SH-SY5Y (cell line): ENCODE measurements at regions not wholly inside any gene's neighbourhood (a gene's known extent, or its start where the extent isn't known, plus 50 kb on each side); places are given as distances from the start of the nearest gene placed in this dataset.

ENCODE experiments used
- GATA2 ChIP-seq: IDR thresholded peaks from 2 replicates; pipeline ENCODE4 v1.6.1; 2011; ENCODE audit warnings: mild to moderate bottlenecking, low read depth, low read length
- GATA3 ChIP-seq: IDR thresholded peaks from 2 replicates; pipeline ENCODE4 v1.6.1; 2011; ENCODE audit warnings: low read depth, mild to moderate bottlenecking, low read length, moderate library complexity

DNA sequence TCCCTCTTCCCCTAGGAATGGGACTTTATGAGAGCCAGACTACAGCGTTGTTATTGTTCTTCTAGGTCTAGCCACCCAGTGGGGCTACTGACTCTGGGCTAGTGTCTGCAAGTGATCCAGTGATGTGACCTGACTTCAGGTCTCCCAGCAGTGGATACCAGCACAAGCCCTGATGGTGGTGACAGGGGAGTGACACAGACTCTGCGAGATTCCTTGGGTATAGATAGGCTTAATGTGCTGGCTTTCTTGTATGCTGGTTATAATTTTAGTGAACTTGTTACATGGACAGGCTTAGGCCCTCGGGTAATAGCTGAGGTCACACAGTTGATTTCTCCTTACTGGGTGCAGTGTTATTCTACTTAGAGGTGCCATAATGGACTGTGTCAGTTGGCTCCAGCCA lies 106.9 kb downstream of the TBC1D30 start:
- TF ChIP-seq GATA2 (no peak), GATA3 (no peak)

DNA sequence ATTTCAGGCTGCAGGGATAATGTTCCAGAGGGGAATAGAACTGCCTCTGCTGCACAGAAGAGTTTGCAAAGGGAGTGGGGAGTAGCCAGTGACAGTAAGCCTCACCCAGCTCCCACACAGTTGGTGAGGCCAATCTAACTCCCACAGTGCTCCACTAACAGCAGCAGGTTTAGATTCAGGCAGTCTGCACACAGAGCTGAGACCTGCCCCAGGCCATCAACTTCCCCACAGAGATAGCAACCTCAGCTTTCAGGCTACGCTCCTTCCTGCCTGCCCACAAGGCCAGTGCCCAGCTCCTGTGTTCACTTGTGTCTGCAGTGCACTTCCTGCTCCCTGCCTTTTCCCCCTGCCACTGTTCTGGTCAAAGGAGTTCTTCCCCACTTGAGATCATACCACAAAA lies 107.5 kb downstream of the TBC1D30 start:
- TF ChIP-seq GATA2 = no peak
- TF ChIP-seq GATA3 = no peak

DNA sequence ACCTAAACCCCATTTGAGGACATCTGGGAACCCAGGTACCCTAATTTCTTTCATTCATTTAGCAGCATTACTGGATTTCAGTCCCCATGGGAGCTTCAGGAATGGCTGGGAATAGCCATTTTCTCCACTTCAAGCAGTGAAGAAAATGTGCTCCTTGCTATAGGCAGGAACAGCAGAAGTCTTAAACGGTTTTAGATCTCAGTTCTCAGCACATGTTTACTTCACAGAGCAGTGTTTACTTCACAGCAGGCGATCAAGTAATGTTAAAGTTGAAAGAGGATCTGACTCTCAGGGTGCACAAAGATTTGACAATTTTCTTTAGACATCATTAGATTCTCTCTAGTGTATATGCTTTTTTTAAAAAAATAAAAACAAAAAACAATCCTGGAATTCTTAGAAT lies 109.3 kb downstream of the TBC1D30 start:
- TF ChIP-seq GATA3 (no peak), GATA2 (no peak)

DNA sequence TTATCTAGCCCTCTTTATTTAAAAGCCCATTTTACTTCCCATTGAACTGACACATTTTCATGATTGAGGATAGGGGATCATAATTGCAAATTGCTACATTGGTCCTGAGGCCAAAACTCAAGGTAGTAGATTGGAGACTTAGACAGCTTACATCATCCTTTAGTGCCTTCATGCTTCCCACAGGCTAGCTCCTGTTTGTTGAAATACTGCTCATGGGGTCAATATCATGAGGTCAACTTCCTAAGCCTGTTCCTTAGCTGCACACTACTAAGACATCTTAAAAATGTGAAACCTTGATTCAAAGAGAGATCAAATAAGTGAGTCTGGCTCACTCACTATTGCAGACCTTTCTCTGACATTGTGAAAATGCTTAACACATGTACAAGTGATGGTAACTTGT lies 113.0 kb downstream of the TBC1D30 start:
- no peak for TF ChIP-seq GATA2
- TF ChIP-seq GATA3 = no peak

DNA sequence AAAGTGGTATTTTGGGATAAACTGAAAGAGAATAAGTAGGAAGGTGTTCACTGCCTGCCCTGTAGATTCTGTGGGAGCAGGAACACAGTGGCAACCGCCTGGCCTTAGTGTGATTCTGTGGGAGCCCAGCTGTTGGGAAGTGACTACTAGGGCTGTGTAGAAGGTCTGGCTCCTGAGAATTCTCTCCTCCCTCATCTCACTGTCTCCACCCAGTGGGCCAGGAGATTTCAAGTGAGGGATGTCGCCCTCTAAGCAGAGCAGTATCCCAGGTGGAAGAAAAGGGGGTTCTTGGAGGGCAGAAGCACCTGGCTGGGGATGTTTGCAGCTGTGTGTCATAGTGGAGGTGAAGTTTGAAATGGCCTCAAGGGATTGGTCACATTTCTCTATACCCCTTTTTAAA lies 113.7 kb downstream of the TBC1D30 start:
- TF ChIP-seq GATA3 = no peak

DNA sequence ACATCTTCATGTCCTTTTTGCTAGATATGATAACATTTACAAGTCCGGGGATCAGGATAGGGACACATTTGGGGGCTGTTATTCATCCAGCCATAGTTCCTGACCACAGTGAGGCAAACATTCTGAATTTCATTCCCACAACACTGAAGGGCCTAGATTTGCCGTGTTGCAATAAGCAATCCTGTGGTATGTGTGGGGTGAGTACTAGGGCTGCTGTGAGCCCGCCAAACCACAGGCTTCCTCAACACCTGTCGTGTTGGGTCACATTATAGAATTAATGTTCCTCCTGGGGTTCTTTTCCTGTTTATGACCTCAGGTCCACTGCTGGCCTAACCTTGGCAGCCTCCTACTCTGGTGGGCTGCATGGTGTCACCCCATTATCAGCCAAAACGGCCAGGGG lies 119.2 kb downstream of the TBC1D30 start:
- TF ChIP-seq GATA2 (no peak), GATA3 (no peak)

DNA sequence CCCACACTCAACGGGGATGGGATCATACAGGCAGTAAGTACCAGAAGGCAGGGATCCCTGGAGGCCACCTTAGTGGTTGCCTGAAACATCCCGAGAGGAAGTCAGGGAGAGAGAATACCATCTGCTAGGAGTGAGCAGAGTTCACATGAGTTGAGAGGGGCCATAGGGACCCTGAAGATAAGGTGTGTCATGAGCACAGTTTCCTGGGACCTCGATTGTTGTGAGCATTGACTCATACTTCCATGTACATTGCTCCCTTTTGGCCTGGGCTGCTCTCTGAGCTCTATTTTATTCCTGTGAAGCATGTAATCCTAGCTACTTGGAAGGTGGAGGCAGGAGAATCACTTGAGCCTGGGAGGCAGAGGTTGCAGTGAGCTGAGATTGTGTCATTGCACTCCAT lies 120.5 kb downstream of the TBC1D30 start:
- TF ChIP-seq GATA2 (no peak), GATA3 (no peak)

DNA sequence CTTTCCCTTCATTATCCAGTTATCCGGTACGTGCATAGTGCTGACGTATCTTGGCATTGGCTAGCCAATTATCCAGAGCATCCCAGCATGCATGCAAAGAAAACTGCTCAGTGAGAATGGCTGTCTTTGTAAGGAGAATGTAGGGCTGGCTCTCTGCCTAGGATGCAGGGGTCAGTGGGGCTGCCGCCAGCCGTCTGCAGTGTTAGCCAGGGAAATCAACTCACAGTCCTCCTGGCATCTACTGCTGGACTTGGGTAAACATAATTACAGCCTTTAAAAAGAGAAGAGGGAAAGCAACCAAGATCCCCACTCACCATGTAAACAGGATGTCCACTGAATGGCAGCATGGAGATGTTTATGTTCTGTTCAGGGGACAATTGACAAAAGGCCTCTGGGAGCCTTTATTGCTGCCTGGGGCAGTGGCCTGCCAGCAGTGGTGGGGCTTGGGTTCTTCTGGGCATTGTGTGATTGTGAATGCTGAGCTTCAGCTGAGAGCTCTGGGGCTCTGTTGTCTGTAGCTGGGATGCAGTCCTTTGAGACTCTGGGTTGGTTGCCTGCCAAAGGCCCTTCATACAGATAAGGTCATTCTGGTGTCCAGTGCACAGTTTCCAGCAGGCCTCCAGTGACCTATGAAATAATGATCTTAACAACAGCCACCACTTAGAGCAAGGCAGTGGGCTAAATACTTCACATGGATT lies 121.8 kb downstream of the TBC1D30 start:
- no peak for TF ChIP-seq GATA3
- TF ChIP-seq GATA2 = peak; percentile 77

DNA sequence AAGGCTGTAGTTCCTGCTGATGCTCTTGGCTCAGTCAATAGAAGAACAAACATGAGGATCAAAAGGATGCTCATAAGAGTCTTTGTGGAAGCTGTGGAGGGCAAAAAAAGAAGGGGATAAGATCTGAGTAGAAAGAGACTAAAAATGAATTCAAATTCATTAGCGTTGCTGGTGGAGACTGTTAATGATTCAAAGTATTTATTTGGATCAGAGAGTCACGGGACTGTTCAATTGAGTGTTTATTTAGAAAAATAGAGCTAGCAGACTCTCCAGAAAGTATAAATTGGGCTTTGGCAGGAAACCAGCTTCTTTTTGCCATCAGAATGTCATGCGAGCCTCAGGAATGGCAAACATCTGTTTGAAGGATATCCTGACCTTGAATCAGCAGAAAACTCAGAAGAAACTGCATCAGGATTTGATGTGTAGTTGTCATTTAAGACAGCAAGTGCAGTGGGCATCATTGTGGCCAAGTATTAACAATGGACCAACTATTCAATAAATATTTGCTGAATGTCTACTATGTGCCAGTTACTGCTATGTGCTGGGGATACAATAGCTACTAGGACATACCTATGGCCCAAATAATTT lies 126.4 kb downstream of the TBC1D30 start:
- no peak for TF ChIP-seq GATA2
- no peak for TF ChIP-seq GATA3

DNA sequence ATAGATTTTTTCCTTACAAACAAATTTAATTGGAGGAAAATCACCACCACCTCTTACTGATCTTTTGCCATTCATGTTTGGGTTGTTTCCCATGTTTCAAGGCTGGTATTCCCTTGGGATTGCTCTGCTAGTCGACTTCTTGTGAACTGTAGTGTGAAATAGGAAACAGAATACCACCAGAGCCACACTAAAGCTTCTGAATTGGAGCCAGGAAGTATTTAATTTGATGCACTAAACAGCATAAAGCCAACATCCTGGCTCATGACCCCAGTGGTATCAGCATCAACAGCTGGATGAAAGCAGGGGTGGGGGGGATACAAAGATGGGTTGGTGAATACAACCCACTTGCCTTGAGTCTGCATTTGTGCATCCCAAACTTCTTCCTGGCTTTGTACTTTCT lies 127.5 kb downstream of the TBC1D30 start:
- no peak for TF ChIP-seq GATA3
- no peak for TF ChIP-seq GATA2

DNA sequence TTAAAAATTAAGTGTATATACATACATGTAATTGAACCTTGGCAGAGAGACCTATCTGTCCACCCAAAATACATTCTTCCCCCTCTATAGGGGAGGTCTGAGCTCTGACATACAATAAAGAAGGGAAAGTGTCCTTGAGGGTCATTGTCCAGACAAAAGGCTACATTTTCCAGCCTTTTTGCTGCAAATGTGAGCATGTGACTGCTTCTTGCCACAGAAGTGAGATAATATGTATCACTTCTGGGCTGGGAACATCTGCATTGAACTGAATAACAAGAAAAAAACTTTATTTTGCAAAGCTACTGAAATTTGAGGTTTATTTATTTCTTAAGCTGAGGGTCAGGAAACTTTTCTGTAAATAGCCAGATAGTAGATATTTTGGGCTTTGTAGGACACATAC lies 131.3 kb downstream of the TBC1D30 start:
- TF ChIP-seq GATA3 = no peak
- TF ChIP-seq GATA2 = no peak

DNA sequence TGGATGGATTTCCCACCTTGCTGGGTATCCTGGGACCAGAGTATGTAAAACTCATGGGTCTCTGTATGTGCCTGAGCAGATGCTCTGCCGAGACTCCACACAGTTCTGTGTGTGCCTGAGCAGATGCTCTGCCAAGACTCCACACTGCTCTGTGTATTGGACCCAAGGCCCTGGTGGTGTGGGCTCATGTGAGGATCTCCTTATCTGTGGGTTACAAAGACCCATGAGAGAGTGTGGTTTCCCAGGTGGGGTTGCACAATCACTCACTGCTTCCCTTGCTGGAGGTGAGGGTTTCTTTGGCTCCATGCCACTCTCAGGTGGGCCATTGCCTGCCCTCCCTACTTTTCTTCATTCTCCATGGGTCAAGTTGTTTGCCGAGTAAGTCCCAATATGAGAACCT lies 141.5 kb downstream of the TBC1D30 start:
- TF ChIP-seq GATA3 (no peak), GATA2 (no peak)

DNA sequence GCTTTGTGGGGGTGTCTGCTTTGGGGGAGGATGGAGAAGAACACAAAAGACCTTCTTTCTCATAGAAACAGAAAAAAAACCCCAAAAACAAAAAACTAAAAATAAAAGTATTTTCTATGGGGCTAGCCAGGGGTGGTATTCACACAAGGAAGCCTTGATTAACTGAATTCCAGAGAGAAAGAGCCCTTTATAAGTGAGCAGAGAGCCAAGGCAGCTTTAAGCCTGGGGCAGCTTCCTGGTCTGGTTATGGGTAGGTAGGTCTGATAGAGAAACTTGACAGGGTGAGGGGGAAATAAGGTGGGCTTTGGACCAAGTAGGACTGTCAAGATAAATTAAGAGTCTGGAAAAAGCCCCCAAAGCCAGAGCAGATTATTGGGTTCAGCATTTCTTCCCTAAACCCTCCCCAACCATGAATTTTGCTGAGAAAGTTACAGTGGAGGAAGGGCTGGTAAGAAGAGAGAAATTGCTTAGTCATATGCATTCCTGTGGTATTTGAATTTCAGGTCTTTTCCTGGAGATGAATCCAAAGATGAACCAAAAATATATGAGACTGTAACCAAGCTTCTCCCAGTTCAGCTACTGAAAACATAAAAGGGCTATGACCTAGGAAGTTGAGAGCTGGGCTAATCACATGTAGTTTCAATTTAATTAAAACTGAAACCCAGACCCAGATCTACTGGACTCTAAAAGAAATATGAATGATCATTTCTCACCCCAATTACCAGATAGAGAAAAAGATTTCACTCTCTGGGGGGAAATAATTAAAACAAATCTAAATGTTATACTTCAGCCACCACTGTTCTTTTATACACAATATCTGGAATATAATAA lies 144.8 kb downstream of the TBC1D30 start:
- TF ChIP-seq GATA3 (no peak), GATA2 (no peak)

DNA sequence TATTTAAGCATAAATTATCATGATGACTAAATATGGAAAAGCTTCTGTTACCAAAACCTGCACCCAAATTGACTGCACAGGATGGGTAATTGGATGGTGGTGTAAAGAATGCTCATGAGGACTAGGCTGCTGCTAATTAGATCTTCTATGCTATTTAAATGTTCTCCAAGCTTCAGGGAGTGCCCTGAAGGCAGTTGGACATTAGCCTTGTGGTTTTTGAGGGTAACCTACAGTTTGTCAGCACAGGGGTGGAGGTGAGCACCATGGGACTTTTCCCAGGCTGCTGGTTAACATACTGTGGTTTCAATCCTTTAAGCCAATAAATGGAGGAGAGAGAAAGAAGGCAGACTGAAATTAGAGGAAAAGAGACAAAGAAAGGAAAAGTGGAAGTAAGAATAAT lies 145.0 kb downstream of the WIF1 start:
- TF ChIP-seq GATA3 = no peak
- no peak for TF ChIP-seq GATA2

DNA sequence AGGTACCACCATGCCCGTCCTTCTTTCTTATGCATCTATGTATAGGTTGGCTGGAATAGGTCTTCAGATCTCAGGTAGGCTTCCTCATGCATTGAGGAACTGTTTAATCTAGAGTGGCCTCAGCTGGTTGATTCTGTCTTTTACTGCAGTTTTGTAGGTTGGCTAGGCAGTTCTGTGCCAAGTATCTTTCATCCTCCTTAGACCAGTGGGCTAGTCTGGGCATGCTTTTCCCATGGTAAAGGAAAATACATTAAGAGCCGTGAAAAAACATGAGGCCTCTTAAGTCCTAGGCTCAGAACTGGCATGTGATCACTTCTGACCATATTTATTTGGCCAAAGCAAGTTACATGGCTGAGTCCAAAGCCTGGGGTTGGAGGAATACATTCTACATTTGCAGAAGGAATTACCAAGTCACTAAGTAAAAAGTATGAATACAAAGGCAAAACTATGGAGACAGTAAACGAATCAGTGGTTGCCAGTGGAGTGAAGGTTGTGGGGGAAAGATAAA lies 137.3 kb downstream of the WIF1 start:
- TF ChIP-seq GATA2 (no peak), GATA3 (no peak)
